K562 (cell line): ENCODE measurements at regions not wholly inside any gene's neighbourhood (a gene's known extent, or its start where the extent isn't known, plus 50 kb on each side); places are given as distances from the start of the nearest gene placed in this dataset.

Experiments used
- ATAC-seq: fragments of 200-7000 bp; cut with Tn5 transposase; 3 replicates; pipeline ENCODE4 v1.9.1; 2020; ENCODE audit warnings: moderate library complexity
- BruUV-seq: library from RNA; stranded (reverse); fragments of 400-500 nt; replicated peaks from 2 replicates; lab custom pipeline; 2021; lab: Mats Ljungman, UMichigan
- CTCF ChIA-PET: fragments of 300-600 bp; formaldehyde crosslinking; extraction: SDS; loops from one replicate; lab custom pipeline; 2021; ENCODE audit warnings: low intra/inter-chr PET ratio; lab: Yijun Ruan, JAX
- POLR2A ChIA-PET: fragments of 300-600, 350-650 bp; sonication (Branson Sonifier 250); formaldehyde crosslinking; extraction: SDS; loops from one replicate; lab custom pipeline; 2021; ENCODE audit warnings: antibody characterized with exemption, inconsistent platforms; lab: Yijun Ruan, JAX
- DNase-seq, 4 experiments: peaks; one replicate each; pipeline versions ENCODE4 v3.0.0 to v3.0.0-alpha.2; 2011 to 2018; ENCODE audit warnings: low spot score in 3 of 4, mixed read lengths in 3 of 4; ENCODE audit errors: extremely low read depth in 1 of 4
- FAIRE-seq: peaks from 2 replicates; lab custom pipeline; 2011; peaks lifted over from hg19 to GRCh38; lab: Jason Lieb, UNC
- H2AFZ ChIP-seq: 2 replicates; pipeline ENCODE4 v1.6.0; 2011; ENCODE audit warnings: low read depth, low read length, control low read depth, inconsistent platforms
- H3K27ac ChIP-seq: fragments of 200-600 bp; 3 replicates; pipeline ENCODE4 v1.8.0; 2011; ENCODE audit warnings: low read depth, mild to moderate bottlenecking, control low read depth, inconsistent platforms, low read length, moderate library complexity, mixed read lengths; ENCODE audit errors: extremely low read depth
- H3K27me3 ChIP-seq, 2 experiments: fragments of 300-600 bp in 1 of 2; 2 replicates in 1 of 2; 3 replicates in 1 of 2; pipeline versions ENCODE4 v1.6.0 to v1.8.0; 2011; ENCODE audit warnings: inconsistent platforms in 2 of 2, low read length in 2 of 2, mild to moderate bottlenecking in 1 of 2, mixed read lengths in 1 of 2, moderate library complexity in 1 of 2; ENCODE audit not compliant: control insufficient read depth in 2 of 2, insufficient read depth in 2 of 2
- H3K36me3 ChIP-seq: fragments of 300-600 bp; 3 replicates; pipeline ENCODE4 v1.8.0; 2011; ENCODE audit warnings: mild to moderate bottlenecking, low read length, inconsistent platforms; ENCODE audit not compliant: control insufficient read depth, insufficient read depth
- H3K4me1 ChIP-seq, 2 experiments: fragments of 200-600 bp in 1 of 2; replicated peaks in 1 of 2; 2 replicates in 1 of 2; 3 replicates in 1 of 2; pipeline versions ENCODE4 v1.5.1 to v1.8.0; 2011; ENCODE audit warnings: inconsistent platforms in 2 of 2, low read length in 2 of 2, mild to moderate bottlenecking in 1 of 2, mixed read lengths in 1 of 2, moderate library complexity in 1 of 2; ENCODE audit not compliant: control insufficient read depth in 2 of 2, insufficient read depth in 2 of 2
- H3K4me2 ChIP-seq: 2 replicates; pipeline ENCODE4 v1.6.1; 2011; ENCODE audit warnings: low read length, control low read depth, inconsistent platforms, mixed read lengths; ENCODE audit not compliant: insufficient read depth
- H3K4me3 ChIP-seq: fragments of 200-600 bp; sonication (generic), shearing (Covaris generic); 2 replicates; pipeline ENCODE4 v1.5.1; 2016; ENCODE audit warnings: control low read depth, inconsistent platforms
- H3K79me2 ChIP-seq: fragments of 200-600 bp; 3 replicates; pipeline ENCODE4 v1.8.0; 2011; ENCODE audit warnings: low read length, inconsistent platforms; ENCODE audit not compliant: control insufficient read depth, insufficient read depth
- H3K9ac ChIP-seq, 2 experiments: 2 replicates each; pipeline versions ENCODE4 v1.6.0 to v1.6.1; 2011; ENCODE audit warnings: low read depth in 2 of 2, low read length in 2 of 2, control low read depth in 1 of 2, inconsistent platforms in 1 of 2, mild to moderate bottlenecking in 1 of 2, mixed read lengths in 1 of 2; ENCODE audit not compliant: insufficient read depth in 1 of 2
- H3K9me1 ChIP-seq: one replicate; pipeline ENCODE4 v1.6.0; 2011; ENCODE audit warnings: inconsistent platforms, mild to moderate bottlenecking, low read length, moderate library complexity; ENCODE audit not compliant: control insufficient read depth, insufficient read depth
- H3K9me3 ChIP-seq: replicated peaks from 2 replicates; pipeline ENCODE4 v1.5.1; 2011; ENCODE audit warnings: low read depth, low read length, inconsistent platforms; ENCODE audit not compliant: control insufficient read depth, insufficient read depth
- H4K20me1 ChIP-seq: replicated peaks from 2 replicates; pipeline ENCODE4 v1.6.1; 2011; ENCODE audit warnings: low read length, inconsistent platforms, mixed read lengths; ENCODE audit not compliant: control insufficient read depth, insufficient read depth
- CXXC5 ChIP-seq: fragments of 250-450 bp; sonication (Bioruptor Pico); IDR thresholded peaks from 2 replicates; pipeline ENCODE4 v1.8.0; 2022; ENCODE audit warnings: inconsistent platforms, mild to moderate bottlenecking, moderate library complexity
- HSF4 ChIP-seq: fragments of 250-450 bp; sonication (Bioruptor Pico); IDR thresholded peaks from 2 replicates; pipeline ENCODE4 v2.1.2; 2022; ENCODE audit warnings: mild to moderate bottlenecking, moderate library complexity, borderline replicate concordance
- MAFF ChIP-seq: IDR thresholded peaks from 2 replicates; pipeline ENCODE4 v1.6.1; 2012; ENCODE audit warnings: low read length, improper control_type of control experiment
- PCBP2 ChIP-seq: fragments of 200-400 bp; formaldehyde crosslinking; IDR thresholded peaks from 2 replicates; pipeline ENCODE4 v1.6.1; 2018; ENCODE audit warnings: low read length, low read depth, mild to moderate bottlenecking, moderate library complexity; ENCODE audit not compliant: poor library complexity, severe bottlenecking
- RBM39 ChIP-seq: fragments of 200-400 bp; formaldehyde crosslinking; optimal IDR thresholded peaks from 2 replicates; pipeline ENCODE3; 2018; ENCODE audit warnings: low read depth, low read length
- RHOXF2B ChIP-seq: fragments of 250-450 bp; sonication (Bioruptor Pico); conservative IDR thresholded peaks from 2 replicates; pipeline ENCODE4 v1.5.1; 2021
- USF2 ChIP-seq: sonication (generic); formaldehyde crosslinking; IDR thresholded peaks from 2 replicates; pipeline ENCODE4 v1.5.0; 2020; ENCODE audit warnings: missing genetic modification reagents
- ZNF232 ChIP-seq: sonication (generic); formaldehyde crosslinking; IDR thresholded peaks from 2 replicates; pipeline ENCODE4 v1.8.0; 2022; ENCODE audit warnings: mild to moderate bottlenecking, missing genetic modification reagents
- ZNF511 ChIP-seq: sonication (generic); formaldehyde crosslinking; IDR thresholded peaks from 2 replicates; pipeline ENCODE4 v1.8.0; 2022; ENCODE audit warnings: mild to moderate bottlenecking, missing genetic modification reagents
- ZNF764 ChIP-seq: fragments of 250-450 bp; sonication (Bioruptor Pico); IDR thresholded peaks from 2 replicates; pipeline ENCODE4 v1.4.0; 2020; ENCODE audit warnings: low read depth, mild to moderate bottlenecking, moderate library complexity
- ZNF79 ChIP-seq: fragments of 250-450 bp; sonication (Bioruptor Pico); IDR thresholded peaks from 2 replicates; pipeline ENCODE4 v1.4.0; 2020; ENCODE audit warnings: low read depth, mild to moderate bottlenecking, moderate library complexity
- in situ Hi-C: fragments of 300-500 bp; cut with MboI; formaldehyde crosslinking; loops from 4 replicates; pipeline ENCODE4 v1.15.0; 2018; ENCODE audit warnings: inconsistent platforms, mixed read lengths
- intact Hi-C: fragments of 100-400 bp; cut with micrococcal nuclease; formaldehyde crosslinking; loops from 2 replicates; pipeline ENCODE4 v1.14.2; 2022

GRCh38 chr3:105154692-105155091 is 212.0 kb upstream of the ALCAM start:
- TF ChIP-seq ZNF511 (CRISPR knock-in tag) (no peak), USF2 (CRISPR knock-in tag) (no peak), MAFF (no peak), PCBP2 (no peak), ZNF764 (CRISPR knock-in tag) (no peak), RHOXF2B (CRISPR knock-in tag) (no peak), ZNF79 (CRISPR knock-in tag) (no peak), ZNF232 (CRISPR knock-in tag) (no peak), CXXC5 (CRISPR knock-in tag) (no peak), HSF4 (no peak), RBM39 (no peak)
- TF ChIP-seq, all 486 proteins: peak for 0
- ATAC-seq (no peak), FAIRE-seq (no peak), DNase-seq (no peak)
- Histone ChIP-seq H3K4me2 (no peak overlapping the region), H3K27me3 (no peaks in the 10 kb centered on the region), H2AFZ (no peak overlapping the region), H3K79me2 (no peaks in the 10 kb centered on the region), H3K4me1 (no peaks in the 10 kb centered on the region), H3K9ac (no peak overlapping the region), H3K4me3 (no peak overlapping the region), H4K20me1 (no peaks in the 10 kb centered on the region), H3K9me1 (no peaks in the 10 kb centered on the region), H3K27ac (no peak overlapping the region), H3K36me3 (no peaks in the 10 kb centered on the region), H3K9me3 (no peaks in the 10 kb centered on the region)
- CTCF ChIA-PET, result no interaction called here
- POLR2A ChIA-PET, result interaction anchor here (0.7 kb wide), 1 partner anchor 39 kb away, joined by 3 read pairs; no protein-coding TSS in a partner anchor
- in situ Hi-C loops, result no loop called here
- intact Hi-C loops, result no loop called here
- no TSS peak for BruUV-seq
